ENCODE measurements at regions not wholly inside any gene's neighbourhood (a gene's known extent, or its start where the extent isn't known, plus 50 kb on each side); places are given as distances from the start of the nearest gene placed in this dataset.

DNA sequence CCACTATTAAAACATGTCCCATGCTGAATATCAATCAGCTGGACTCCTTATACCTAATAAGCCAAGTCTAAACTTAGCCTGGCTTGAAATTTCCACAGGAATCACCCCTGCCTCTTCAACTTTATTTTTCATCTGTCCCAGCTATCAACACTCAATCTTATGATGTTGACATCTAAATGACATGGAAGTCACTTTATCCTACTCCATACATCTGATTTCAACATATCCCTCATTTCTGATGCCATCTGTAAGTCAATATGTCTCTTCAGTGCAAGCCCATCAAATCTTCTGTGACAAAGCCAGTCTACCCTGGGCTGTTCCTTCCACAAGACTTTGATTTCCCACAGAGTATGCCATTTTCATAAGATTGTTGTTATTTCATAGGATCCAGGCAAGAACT lies 143.6 kb upstream of the SEMA6D start:
- no peaks in the 10 kb centered on the region for H3K9me3 Mint-ChIP-seq
- H3K27me3 Mint-ChIP-seq, result no peaks in the 10 kb centered on the region
- ATAC-seq (replicated peaks; ENCODE audit: extremely low read depth, poor library complexity, severe bottlenecking) (no peak), DNase-seq (ENCODE audit: low spot score in 2 of 2) (no peak)
- H3K27ac Mint-ChIP-seq (ENCODE audit: low read depth), result no peak overlapping the region
- no peaks in the 10 kb centered on the region for H3K4me1 Mint-ChIP-seq
- no peak overlapping the region for H3K4me3 Mint-ChIP-seq
- H3K36me3 Mint-ChIP-seq (ENCODE audit: insufficient read depth), result no peaks in the 10 kb centered on the region

- peaks cover 5% of the 10 kb centered on the region for H3K9me3 Mint-ChIP-seq
- ATAC-seq (replicated peaks; ENCODE audit: extremely low read depth, poor library complexity, severe bottlenecking) (no peak), DNase-seq (ENCODE audit: low spot score in 2 of 2) (no peak)
- no peak overlapping the region for H3K27ac Mint-ChIP-seq (ENCODE audit: low read depth)
- no peak overlapping the region for H3K4me3 Mint-ChIP-seq
- no peaks in the 10 kb centered on the region for H3K36me3 Mint-ChIP-seq (ENCODE audit: insufficient read depth)
- no peaks in the 10 kb centered on the region for H3K27me3 Mint-ChIP-seq
- H3K4me1 Mint-ChIP-seq, result no peaks in the 10 kb centered on the region
Observed at GRCh38 chr15:47577000-47577399, 140.3 kb upstream of the SEMA6D start.

DNA sequence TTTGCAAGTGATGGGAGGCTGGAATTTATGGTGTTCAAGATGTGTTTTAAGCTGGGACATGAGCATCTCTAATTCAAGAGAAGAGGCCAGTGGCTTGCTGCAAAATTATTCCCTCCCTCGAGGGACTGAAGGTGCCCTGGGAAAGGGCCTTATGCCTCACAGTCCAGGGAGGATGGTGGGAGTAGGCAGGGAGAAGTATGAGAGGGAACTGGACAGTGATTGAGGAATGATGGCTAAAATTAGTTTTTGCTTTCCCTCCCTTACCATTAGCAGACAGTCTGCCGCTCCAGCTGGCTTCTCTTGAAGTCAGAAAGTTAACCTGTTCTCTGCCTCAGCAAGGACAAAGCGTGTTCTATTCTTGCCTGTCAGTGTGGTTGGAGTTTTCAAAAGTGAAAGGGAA lies 139.8 kb upstream of the SEMA6D start:
- ATAC-seq (replicated peaks; ENCODE audit: extremely low read depth, poor library complexity, severe bottlenecking) (no peak), DNase-seq (ENCODE audit: low spot score in 2 of 2) (no peak)
- no peak overlapping the region for H3K27ac Mint-ChIP-seq (ENCODE audit: low read depth)
- H3K27me3 Mint-ChIP-seq, result no peaks in the 10 kb centered on the region
- H3K4me1 Mint-ChIP-seq, result no peaks in the 10 kb centered on the region
- no peaks in the 10 kb centered on the region for H3K36me3 Mint-ChIP-seq (ENCODE audit: insufficient read depth)
- H3K4me3 Mint-ChIP-seq, result no peak overlapping the region
- peaks cover 5% of the 10 kb centered on the region for H3K9me3 Mint-ChIP-seq

- ATAC-seq (replicated peaks; ENCODE audit: extremely low read depth, poor library complexity, severe bottlenecking) (no peak), DNase-seq (ENCODE audit: low spot score in 2 of 2) (no peak)
- no peaks in the 10 kb centered on the region for H3K27me3 Mint-ChIP-seq
- H3K4me3 Mint-ChIP-seq, result no peak overlapping the region
- H3K27ac Mint-ChIP-seq (ENCODE audit: low read depth), result no peak overlapping the region
- H3K4me1 Mint-ChIP-seq, result no peaks in the 10 kb centered on the region
- no peaks in the 10 kb centered on the region for H3K36me3 Mint-ChIP-seq (ENCODE audit: insufficient read depth)
- H3K9me3 Mint-ChIP-seq, result peaks cover 10% of the 10 kb centered on the region
Observed at GRCh38 chr15:47582233-47582632, 135.1 kb upstream of the SEMA6D start.

- no peaks in the 10 kb centered on the region for H3K27me3 Mint-ChIP-seq
Observed at GRCh38 chr15:47584316-47584715, 133.0 kb upstream of the SEMA6D start.

GRCh38 chr15:47586653-47587224 lies 130.6 kb upstream of the SEMA6D start:
- DNase-seq (ENCODE audit: low spot score in 2 of 2), result no peak
- H3K9me3 Mint-ChIP-seq, result peaks cover 16% of the 10 kb centered on the region
- no peaks in the 10 kb centered on the region for H3K4me1 Mint-ChIP-seq
- ATAC-seq (replicated peaks; ENCODE audit: extremely low read depth, poor library complexity, severe bottlenecking), result no peak
- H3K4me3 Mint-ChIP-seq, result no peak overlapping the region
- H3K27me3 Mint-ChIP-seq, result no peaks in the 10 kb centered on the region
- no peak overlapping the region for H3K27ac Mint-ChIP-seq (ENCODE audit: low read depth)
- H3K36me3 Mint-ChIP-seq (ENCODE audit: insufficient read depth), result no peaks in the 10 kb centered on the region

More at GRCh38 chr15:47584316-47584715, 133.0 kb upstream of the SEMA6D start:
- DNase-seq (ENCODE audit: low spot score in 2 of 2) (no peak), ATAC-seq (replicated peaks; ENCODE audit: extremely low read depth, poor library complexity, severe bottlenecking) (no peak)
- Mint-ChIP-seq H3K4me3 (no peak overlapping the region), H3K9me3 (peaks cover 12% of the 10 kb centered on the region), H3K4me1 (no peaks in the 10 kb centered on the region), H3K27ac (ENCODE audit: low read depth) (no peak overlapping the region), H3K36me3 (ENCODE audit: insufficient read depth) (no peaks in the 10 kb centered on the region)

GRCh38 chr15:47587940-47588802 lies 129.1 kb upstream of the SEMA6D start:
- DNase-seq (ENCODE audit: low spot score in 2 of 2) (no peak), ATAC-seq (replicated peaks; ENCODE audit: extremely low read depth, poor library complexity, severe bottlenecking) (no peak)
- Mint-ChIP-seq H3K27me3 (no peaks in the 10 kb centered on the region), H3K36me3 (ENCODE audit: insufficient read depth) (no peaks in the 10 kb centered on the region), H3K27ac (ENCODE audit: low read depth) (no peak overlapping the region), H3K4me1 (no peaks in the 10 kb centered on the region), H3K9me3 (peaks cover 12% of the 10 kb centered on the region), H3K4me3 (no peak overlapping the region)

DNA sequence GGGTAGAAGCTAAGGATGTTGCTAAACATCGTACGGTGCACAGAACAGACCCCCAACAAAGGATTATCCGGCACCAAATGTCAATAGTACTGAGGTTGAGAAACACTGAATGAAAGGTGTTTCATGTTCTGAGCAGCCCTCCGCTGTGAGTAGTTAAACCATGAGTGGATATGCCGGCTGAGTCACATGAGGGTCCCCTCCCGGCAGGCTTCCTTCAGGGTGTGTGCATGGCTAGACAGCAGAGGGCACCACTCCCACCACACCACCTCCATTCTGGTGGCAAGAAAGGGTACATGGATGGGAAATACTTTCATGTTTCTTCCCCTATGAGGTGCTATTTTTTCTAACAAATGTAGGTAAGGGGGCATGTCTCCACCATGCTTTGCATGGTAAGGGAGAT lies 128.3 kb upstream of the SEMA6D start:
- H3K4me1 Mint-ChIP-seq, result no peaks in the 10 kb centered on the region
- ATAC-seq (replicated peaks; ENCODE audit: extremely low read depth, poor library complexity, severe bottlenecking), result no peak
- no peak overlapping the region for H3K27ac Mint-ChIP-seq (ENCODE audit: low read depth)
- DNase-seq (ENCODE audit: low spot score in 2 of 2), result no peak
- H3K4me3 Mint-ChIP-seq, result no peak overlapping the region
- peaks cover 12% of the 10 kb centered on the region for H3K9me3 Mint-ChIP-seq
- H3K27me3 Mint-ChIP-seq, result no peaks in the 10 kb centered on the region
- no peaks in the 10 kb centered on the region for H3K36me3 Mint-ChIP-seq (ENCODE audit: insufficient read depth)

DNA sequence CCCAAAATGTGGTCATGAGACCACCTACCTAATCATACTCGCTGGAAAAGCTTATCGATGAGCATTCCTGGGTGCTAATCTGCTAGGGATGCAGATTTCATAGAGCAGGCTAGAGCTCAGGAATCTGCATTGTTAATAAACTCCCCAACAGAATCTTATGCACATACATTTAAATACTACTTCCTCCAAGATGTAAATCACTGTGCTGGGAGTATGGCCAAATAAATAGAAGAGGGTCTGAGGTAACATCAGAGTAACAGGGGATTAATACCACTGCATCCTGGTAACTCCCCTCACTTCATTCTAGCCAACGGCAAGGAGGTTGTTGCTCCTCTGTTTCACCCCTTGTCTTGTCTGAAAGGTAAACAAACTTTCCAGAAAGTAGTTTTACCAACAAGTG lies 118.3 kb upstream of the SEMA6D start:
- ATAC-seq (replicated peaks; ENCODE audit: extremely low read depth, poor library complexity, severe bottlenecking) (no peak), DNase-seq (ENCODE audit: low spot score in 2 of 2) (no peak)
- H3K9me3 Mint-ChIP-seq, result peaks cover 15% of the 10 kb centered on the region
- H3K27me3 Mint-ChIP-seq, result no peaks in the 10 kb centered on the region
- no peak overlapping the region for H3K27ac Mint-ChIP-seq (ENCODE audit: low read depth)
- H3K4me1 Mint-ChIP-seq, result no peaks in the 10 kb centered on the region
- no peak overlapping the region for H3K4me3 Mint-ChIP-seq
- H3K36me3 Mint-ChIP-seq (ENCODE audit: insufficient read depth), result peaks cover 1% of the 10 kb centered on the region

- Mint-ChIP-seq H3K4me1 (no peaks in the 10 kb centered on the region), H3K27me3 (no peaks in the 10 kb centered on the region), H3K27ac (ENCODE audit: low read depth) (no peak overlapping the region), H3K36me3 (ENCODE audit: insufficient read depth) (peaks cover 1% of the 10 kb centered on the region), H3K9me3 (peaks cover 7% of the 10 kb centered on the region), H3K4me3 (no peak overlapping the region)
- ATAC-seq (replicated peaks; ENCODE audit: extremely low read depth, poor library complexity, severe bottlenecking) (no peak), DNase-seq (ENCODE audit: low spot score in 2 of 2) (no peak)
Observed at GRCh38 chr15:47599806-47600205, 117.5 kb upstream of the SEMA6D start.

- Mint-ChIP-seq H3K36me3 (ENCODE audit: insufficient read depth) (no peaks in the 10 kb centered on the region), H3K9me3 (peaks cover 11% of the 10 kb centered on the region), H3K27ac (ENCODE audit: low read depth) (no peak overlapping the region), H3K4me1 (no peaks in the 10 kb centered on the region), H3K4me3 (no peak overlapping the region), H3K27me3 (no peaks in the 10 kb centered on the region)
- no peak for DNase-seq (ENCODE audit: low spot score in 2 of 2)
- ATAC-seq (replicated peaks; ENCODE audit: extremely low read depth, poor library complexity, severe bottlenecking), result no peak
Observed at GRCh38 chr15:47602121-47602520, 115.2 kb upstream of the SEMA6D start.

DNA sequence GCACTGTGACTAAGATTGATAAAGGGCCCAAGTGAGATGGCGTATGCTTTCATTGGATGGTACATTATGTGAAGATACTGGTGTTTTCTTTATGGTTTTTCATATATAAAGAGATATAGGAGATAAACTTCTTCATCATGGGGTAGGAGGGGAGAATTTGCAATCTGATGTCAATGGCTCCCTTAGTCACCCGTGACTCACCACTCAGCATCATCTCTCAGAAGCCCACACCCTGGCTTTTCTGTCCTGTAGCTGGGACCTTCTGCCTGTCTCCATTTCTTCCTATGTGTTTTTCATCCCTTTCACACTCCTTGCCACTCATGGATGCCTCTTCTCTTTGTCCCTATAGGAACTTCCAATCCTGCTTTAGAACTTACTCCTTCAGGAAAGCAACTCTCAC lies 114.3 kb upstream of the SEMA6D start:
- Mint-ChIP-seq H3K27me3 (no peaks in the 10 kb centered on the region), H3K9me3 (peaks cover 11% of the 10 kb centered on the region), H3K27ac (ENCODE audit: low read depth) (no peak overlapping the region), H3K4me1 (no peaks in the 10 kb centered on the region), H3K4me3 (no peak overlapping the region), H3K36me3 (ENCODE audit: insufficient read depth) (no peaks in the 10 kb centered on the region)
- ATAC-seq (replicated peaks; ENCODE audit: extremely low read depth, poor library complexity, severe bottlenecking), result no peak
- no peak for DNase-seq (ENCODE audit: low spot score in 2 of 2)

DNA sequence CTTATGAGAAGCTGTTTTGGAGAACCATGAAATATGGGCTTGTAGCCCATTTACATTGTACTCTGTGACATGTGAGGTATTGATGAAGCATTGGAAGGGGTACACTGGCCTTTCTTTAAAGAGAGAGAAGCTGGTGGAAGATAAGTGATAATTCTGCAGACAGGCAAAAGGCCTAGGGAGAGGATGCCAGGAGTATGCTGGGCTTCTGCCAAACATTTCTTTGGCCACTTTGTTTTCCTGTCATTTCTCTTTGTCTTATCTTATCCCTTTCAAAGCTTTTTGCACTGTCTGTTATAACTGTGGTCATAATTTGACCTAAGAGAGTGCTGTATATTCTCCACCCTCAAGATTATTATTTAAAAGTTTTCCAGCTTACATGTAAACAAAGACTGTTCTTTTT lies 109.6 kb upstream of the SEMA6D start:
- no peak overlapping the region for H3K4me3 Mint-ChIP-seq
- ATAC-seq (replicated peaks; ENCODE audit: extremely low read depth, poor library complexity, severe bottlenecking) (no peak), DNase-seq (ENCODE audit: low spot score in 2 of 2) (no peak)
- H3K9me3 Mint-ChIP-seq, result peaks cover 20% of the 10 kb centered on the region
- H3K27ac Mint-ChIP-seq (ENCODE audit: low read depth), result no peak overlapping the region
- no peaks in the 10 kb centered on the region for H3K4me1 Mint-ChIP-seq
- no peaks in the 10 kb centered on the region for H3K36me3 Mint-ChIP-seq (ENCODE audit: insufficient read depth)
- H3K27me3 Mint-ChIP-seq, result no peaks in the 10 kb centered on the region

Measured in central memory CD8-positive, alpha-beta T cell (primary cell).